A673 (cell line): ENCODE measurements at regions not wholly inside any gene's neighbourhood (a gene's known extent, or its start where the extent isn't known, plus 50 kb on each side); places are given as distances from the start of the nearest gene placed in this dataset.

Source experiments
- BruUV-seq: library from RNA; stranded (reverse); fragments of 400-500 nt; replicated peaks from 2 replicates; lab custom pipeline; 2021; lab: Mats Ljungman, UMichigan
- CTCF ChIA-PET: fragments of 300-600 bp; sonication (Branson Sonifier 250); formaldehyde crosslinking; loops from one replicate; lab custom pipeline; 2022; ENCODE audit warnings: antibody characterized with exemption; lab: Charles Lee
- POLR2A ChIA-PET: fragments of 300-600 bp; sonication (Branson Sonifier 250); formaldehyde crosslinking; loops from one replicate; lab custom pipeline; 2022; ENCODE audit warnings: antibody characterized with exemption; ENCODE audit not compliant: low non-redundant PET; lab: Charles Lee
- DNase-seq: peaks from one replicate; pipeline ENCODE4 v3.0.0-alpha.2; 2015; ENCODE audit warnings: low spot score
- H3K27ac ChIP-seq: fragments of 200-600 bp; sonication (generic); 2 replicates; pipeline ENCODE4 v1.5.1; 2016; ENCODE audit warnings: mixed run types, low read depth, mild to moderate bottlenecking, mixed read lengths, antibody characterized with exemption, low read length; ENCODE audit not compliant: poor library complexity, severe bottlenecking
- H3K27me3 ChIP-seq: fragments of 200-600 bp; sonication (generic); replicated peaks from 2 replicates; pipeline ENCODE4 v1.6.1; 2017; ENCODE audit warnings: mixed run types, low read depth, mild to moderate bottlenecking, mixed read lengths, antibody characterized with exemption, low read length; ENCODE audit not compliant: insufficient read depth, poor library complexity
- H3K36me3 ChIP-seq: fragments of 200-600 bp; sonication (generic); 2 replicates; pipeline ENCODE4 v1.6.1; 2016; ENCODE audit warnings: mixed run types, mild to moderate bottlenecking, mixed read lengths, antibody characterized with exemption, low read length; ENCODE audit not compliant: insufficient read depth, poor library complexity, severe bottlenecking
- H3K4me1 ChIP-seq: fragments of 200-600 bp; sonication (generic); 2 replicates; pipeline ENCODE4 v1.6.1; 2017; ENCODE audit warnings: mixed run types, mild to moderate bottlenecking, mixed read lengths, antibody characterized with exemption, low read length; ENCODE audit not compliant: insufficient read depth, poor library complexity, severe bottlenecking
- H3K4me3 ChIP-seq: fragments of 200-600 bp; sonication (generic); 2 replicates; pipeline ENCODE4 v1.5.1; 2016; ENCODE audit warnings: low read depth, mixed run types, mild to moderate bottlenecking, mixed read lengths, low read length; ENCODE audit not compliant: poor library complexity, severe bottlenecking
- H3K9me3 ChIP-seq: fragments of 200-600 bp; sonication (generic); 2 replicates; pipeline ENCODE4 v1.6.1; 2016; ENCODE audit warnings: mixed run types, low read depth, mild to moderate bottlenecking, mixed read lengths, antibody characterized with exemption, low read length; ENCODE audit not compliant: poor library complexity, severe bottlenecking
- EZH2 ChIP-seq: fragments of 200-600 bp; sonication (generic); IDR thresholded peaks from 2 replicates; pipeline ENCODE4 v1.6.1; 2017; ENCODE audit warnings: borderline replicate concordance, low read depth, mild to moderate bottlenecking, mixed read lengths, antibody characterized with exemption, low read length; ENCODE audit not compliant: poor library complexity, severe bottlenecking
- intact Hi-C: fragments of 100-400 bp; cut with micrococcal nuclease; formaldehyde crosslinking; loops from one replicate; pipeline ENCODE4 v1.10.0; 2022; ENCODE audit not compliant: unreplicated experiment
- TF ChIP-seq, protein P1 (sequence below): fragments of 300-800, 200-600 bp; sonication (generic); conservative IDR thresholded peaks from 2 replicates; pipeline ENCODE4 v1.5.1; 2017; ENCODE audit warnings: low read depth, mild to moderate bottlenecking, antibody characterized with exemption, low read length, moderate library complexity, mixed read lengths

DNA sequence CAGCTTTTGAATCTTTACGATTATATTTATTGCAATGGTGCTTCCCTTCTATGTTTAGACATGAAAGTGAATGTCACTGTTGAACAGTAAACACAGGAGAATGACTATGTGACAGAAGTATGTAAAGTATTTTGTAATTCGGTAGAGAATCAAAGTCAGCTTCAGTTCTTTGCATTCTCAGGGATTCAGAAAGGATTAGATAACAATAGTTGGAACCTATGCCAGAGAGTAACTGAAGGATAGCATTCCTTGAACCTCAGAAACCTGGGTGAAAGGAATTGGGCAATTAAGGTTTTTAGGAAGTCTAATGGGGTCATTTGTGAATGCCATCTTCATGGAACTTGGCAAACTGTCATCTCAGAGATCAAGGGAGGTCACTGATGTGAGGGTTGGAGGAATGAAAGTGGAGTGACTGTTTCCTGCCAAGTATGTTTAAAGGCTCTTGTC is 305.3 kb upstream of the DDHD1 start:
- BruUV-seq: no TSS peak
- CTCF ChIA-PET: no interaction called here
- H3K4me1 ChIP-seq: no peaks in the 10 kb centered on the region

DNA sequence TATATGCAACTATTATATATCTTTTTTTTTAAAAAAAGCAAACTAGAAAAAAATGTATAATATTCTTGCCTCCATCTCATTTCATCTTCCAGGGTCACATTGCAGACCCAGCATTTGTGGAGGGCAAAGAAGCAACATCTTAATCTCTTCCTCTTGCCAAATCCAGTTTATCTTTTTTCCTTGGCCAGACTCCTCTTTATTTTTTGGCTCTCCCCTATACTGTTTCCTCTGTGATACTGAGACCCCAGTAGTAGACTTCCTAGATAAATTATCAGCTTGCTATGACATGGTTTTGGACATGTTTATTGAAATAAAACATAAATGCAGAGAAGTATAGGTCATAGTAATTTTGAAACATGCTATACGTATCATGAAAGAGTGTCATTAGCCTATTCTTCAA is 303.8 kb upstream of the DDHD1 start:
- intact Hi-C loops: no loop called here
- BruUV-seq: no TSS peak
- Histone ChIP-seq H3K4me1 (no peaks in the 10 kb centered on the region), H3K36me3 (no peaks in the 10 kb centered on the region), H3K27ac (no peak overlapping the region), H3K9me3 (no peaks in the 10 kb centered on the region), H3K4me3 (no peak overlapping the region), H3K27me3 (peaks cover 19% of the 10 kb centered on the region)
- no peak for DNase-seq
- ChIA-PET POLR2A (no interaction called here), CTCF (no interaction called here)
- TF ChIP-seq EZH2: no peak
- TF ChIP-seq, protein P1, sequence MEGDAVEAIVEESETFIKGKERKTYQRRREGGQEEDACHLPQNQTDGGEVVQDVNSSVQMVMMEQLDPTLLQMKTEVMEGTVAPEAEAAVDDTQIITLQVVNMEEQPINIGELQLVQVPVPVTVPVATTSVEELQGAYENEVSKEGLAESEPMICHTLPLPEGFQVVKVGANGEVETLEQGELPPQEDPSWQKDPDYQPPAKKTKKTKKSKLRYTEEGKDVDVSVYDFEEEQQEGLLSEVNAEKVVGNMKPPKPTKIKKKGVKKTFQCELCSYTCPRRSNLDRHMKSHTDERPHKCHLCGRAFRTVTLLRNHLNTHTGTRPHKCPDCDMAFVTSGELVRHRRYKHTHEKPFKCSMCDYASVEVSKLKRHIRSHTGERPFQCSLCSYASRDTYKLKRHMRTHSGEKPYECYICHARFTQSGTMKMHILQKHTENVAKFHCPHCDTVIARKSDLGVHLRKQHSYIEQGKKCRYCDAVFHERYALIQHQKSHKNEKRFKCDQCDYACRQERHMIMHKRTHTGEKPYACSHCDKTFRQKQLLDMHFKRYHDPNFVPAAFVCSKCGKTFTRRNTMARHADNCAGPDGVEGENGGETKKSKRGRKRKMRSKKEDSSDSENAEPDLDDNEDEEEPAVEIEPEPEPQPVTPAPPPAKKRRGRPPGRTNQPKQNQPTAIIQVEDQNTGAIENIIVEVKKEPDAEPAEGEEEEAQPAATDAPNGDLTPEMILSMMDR: no peak

More for the DNA sequence above, 305.3 kb upstream of the DDHD1 start:
- Histone ChIP-seq H3K27ac (no peak overlapping the region), H3K4me3 (no peak overlapping the region), H3K9me3 (no peaks in the 10 kb centered on the region), H3K36me3 (no peaks in the 10 kb centered on the region), H3K27me3 (peaks cover 33% of the 10 kb centered on the region)
- no peak for DNase-seq
- POLR2A ChIA-PET: interaction anchor here (0.6 to 0.7 kb wide), 2 partner anchors 20 to 103 kb away, joined by 3 to 4 read pairs; no protein-coding TSS in a partner anchor
- TF ChIP-seq EZH2: no peak
- TF ChIP-seq, protein P1: no peak
- intact Hi-C loops: no loop called here

DNA sequence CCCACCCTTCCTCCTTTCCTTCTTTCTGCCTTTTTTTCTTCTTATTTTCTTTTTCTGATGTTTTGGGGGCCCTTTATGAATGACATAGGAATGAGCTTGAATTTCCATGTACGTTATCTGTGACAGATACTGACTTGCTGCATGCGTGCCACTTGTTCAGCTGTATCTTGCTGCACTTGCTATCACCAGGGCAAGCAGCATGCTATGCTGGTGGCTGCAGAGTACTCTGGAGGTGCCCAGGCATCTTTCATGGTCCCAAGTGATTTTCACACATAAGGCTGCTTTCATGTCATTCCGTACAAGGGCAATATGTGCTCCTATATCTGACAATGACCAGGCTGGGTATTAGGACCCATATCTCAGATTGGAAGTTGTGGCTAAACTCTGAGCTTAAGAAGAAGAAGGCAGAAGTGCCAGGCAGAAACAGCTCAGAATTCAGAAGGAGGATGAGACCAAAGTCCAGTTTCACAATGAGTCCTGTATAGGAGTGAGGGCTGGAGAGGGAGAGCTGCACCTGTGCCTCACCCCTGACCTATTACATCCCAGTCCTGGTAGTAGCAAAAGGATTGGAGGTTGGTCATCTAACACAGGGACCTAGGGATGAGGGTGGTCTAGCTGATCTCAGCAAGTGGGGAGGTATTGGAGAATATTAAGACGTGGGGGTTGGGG is 299.0 kb upstream of the DDHD1 start:
- no TSS peak for BruUV-seq
- H3K9me3 ChIP-seq: no peaks in the 10 kb centered on the region
- H3K4me3 ChIP-seq: no peak overlapping the region
- ChIA-PET CTCF (no interaction called here), POLR2A (no interaction called here)
- no peaks in the 10 kb centered on the region for H3K36me3 ChIP-seq
- no peaks in the 10 kb centered on the region for H3K4me1 ChIP-seq
- no peak overlapping the region for H3K27ac ChIP-seq
- DNase-seq: no peak
- intact Hi-C loops: no loop called here
- H3K27me3 ChIP-seq: peaks cover 6% of the 10 kb centered on the region
- no peak for TF ChIP-seq EZH2
- TF ChIP-seq, protein P1: no peak
